ENCODE measurements at regions not wholly inside any gene's neighbourhood (a gene's known extent, or its start where the extent isn't known, plus 50 kb on each side); places are given as distances from the start of the nearest gene placed in this dataset.
"Not testable (repeated sequence)": the region's sequence is repeated elsewhere in the genome, so short reads cannot be mapped to it uniquely, and the experiment has no call there.

DNA sequence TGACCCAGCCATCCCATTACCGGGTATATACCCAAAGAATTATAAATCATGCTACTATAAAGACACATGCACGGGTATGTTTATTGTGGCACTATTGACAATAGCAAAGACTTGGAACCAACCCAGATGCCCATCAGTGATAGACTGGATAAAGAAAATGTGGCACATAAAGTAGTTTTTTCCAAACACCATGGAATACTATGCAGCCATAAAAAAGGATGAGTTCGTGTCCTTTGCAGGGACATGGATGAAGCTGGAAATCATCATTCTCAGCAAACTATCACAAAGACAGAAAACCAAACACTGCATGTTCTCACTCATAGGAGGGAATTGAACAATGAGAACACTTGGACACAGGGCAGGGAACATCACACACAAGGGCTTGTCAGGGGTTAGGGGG lies 1268.9 kb upstream of the NUDT12 start:
- intact Hi-C loops (cut with DNase I); H3K36me3 ChIP-seq (ENCODE audit: control insufficient read depth in 1 of 2, insufficient read depth in 2 of 2, low read length in 1 of 2); H3K4me1 ChIP-seq (ENCODE audit: control insufficient read depth in 1 of 2, insufficient read depth in 2 of 2, low read length in 2 of 2); H3K27ac ChIP-seq (ENCODE audit: low read depth in 1 of 2, low read length in 2 of 2); H3K4me3 ChIP-seq (ENCODE audit: low read length in 2 of 2); ATAC-seq (ENCODE audit: low FRiP score); H3K27me3 ChIP-seq (ENCODE audit: control insufficient read depth in 1 of 2, insufficient read depth in 2 of 2, low read length in 1 of 2); DNase-seq; H3K9me3 ChIP-seq (ENCODE audit: control insufficient read depth, low read length): not testable (repeated sequence)
- 95% methylated on average over 3 of the region's 3 CpGs for WGBS, 2 donors

DNA sequence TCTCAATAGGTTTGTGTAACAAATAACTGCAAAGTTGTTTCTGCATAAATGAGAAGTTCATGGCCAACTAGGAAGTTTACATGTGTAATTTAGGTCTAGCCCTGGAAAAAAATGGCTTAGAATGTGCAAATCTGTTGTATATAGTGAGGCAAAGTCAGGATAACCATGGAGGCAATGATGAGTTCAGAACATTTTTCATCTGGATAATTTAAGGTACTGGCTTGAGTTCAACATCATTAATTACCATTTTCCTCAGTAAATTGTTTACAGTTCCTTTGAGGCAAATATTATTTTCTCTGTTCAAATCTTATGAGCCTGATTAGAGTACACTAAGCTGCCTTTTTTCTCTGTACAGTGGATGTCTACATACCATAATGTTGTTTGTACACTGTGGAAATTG lies 1259.0 kb upstream of the NUDT12 start:
- Histone ChIP-seq H3K4me3 (ENCODE audit: low read length in 2 of 2) (no peak overlapping the region), H3K27me3 (ENCODE audit: control insufficient read depth in 1 of 2, insufficient read depth in 2 of 2, low read length in 1 of 2) (no peaks in the 10 kb centered on the region), H3K36me3 (ENCODE audit: control insufficient read depth in 1 of 2, insufficient read depth in 2 of 2, low read length in 1 of 2) (no peaks in the 10 kb centered on the region), H3K9me3 (ENCODE audit: control insufficient read depth, low read length) (no peaks in the 10 kb centered on the region), H3K4me1 (ENCODE audit: control insufficient read depth in 1 of 2, insufficient read depth in 2 of 2, low read length in 2 of 2) (no peaks in the 10 kb centered on the region), H3K27ac (ENCODE audit: low read depth in 1 of 2, low read length in 2 of 2) (no peak overlapping the region)
- intact Hi-C loops (cut with DNase I): no loop called here
- ATAC-seq (ENCODE audit: low FRiP score) (no peak), DNase-seq (no peak)

DNA sequence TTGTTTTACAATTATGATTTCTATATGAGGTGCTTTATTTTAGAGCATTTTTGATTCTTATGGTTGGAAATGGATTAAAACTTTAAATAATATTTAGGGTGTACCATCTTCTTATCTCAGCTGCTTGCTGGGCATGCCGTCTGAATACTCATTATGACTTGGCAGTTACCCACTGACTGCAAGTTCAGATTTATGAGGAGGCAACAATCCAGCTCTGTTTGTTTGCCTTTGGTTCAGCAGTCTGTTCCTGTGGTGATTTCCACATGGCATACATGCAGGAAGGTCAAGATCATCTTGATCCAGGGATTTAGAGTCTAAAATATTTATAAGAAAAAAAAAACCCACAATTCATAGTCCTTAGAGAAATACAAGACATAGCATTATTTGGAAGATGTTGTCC lies 1254.5 kb upstream of the NUDT12 start:
- Histone ChIP-seq H3K4me1 (ENCODE audit: control insufficient read depth in 1 of 2, insufficient read depth in 2 of 2, low read length in 2 of 2) (no peaks in the 10 kb centered on the region), H3K36me3 (ENCODE audit: control insufficient read depth in 1 of 2, insufficient read depth in 2 of 2, low read length in 1 of 2) (no peaks in the 10 kb centered on the region), H3K9me3 (ENCODE audit: control insufficient read depth, low read length) (no peaks in the 10 kb centered on the region), H3K27ac (ENCODE audit: low read depth in 1 of 2, low read length in 2 of 2) (no peak overlapping the region), H3K4me3 (ENCODE audit: low read length in 2 of 2) (no peak overlapping the region), H3K27me3 (ENCODE audit: control insufficient read depth in 1 of 2, insufficient read depth in 2 of 2, low read length in 1 of 2) (no peaks in the 10 kb centered on the region)
- DNase-seq (no peak), ATAC-seq (ENCODE audit: low FRiP score) (no peak)
- WGBS, 2 donors: 28 to 44% methylated on average over 1 of the region's 1 CpG
- intact Hi-C loops (cut with DNase I): no loop called here

DNA sequence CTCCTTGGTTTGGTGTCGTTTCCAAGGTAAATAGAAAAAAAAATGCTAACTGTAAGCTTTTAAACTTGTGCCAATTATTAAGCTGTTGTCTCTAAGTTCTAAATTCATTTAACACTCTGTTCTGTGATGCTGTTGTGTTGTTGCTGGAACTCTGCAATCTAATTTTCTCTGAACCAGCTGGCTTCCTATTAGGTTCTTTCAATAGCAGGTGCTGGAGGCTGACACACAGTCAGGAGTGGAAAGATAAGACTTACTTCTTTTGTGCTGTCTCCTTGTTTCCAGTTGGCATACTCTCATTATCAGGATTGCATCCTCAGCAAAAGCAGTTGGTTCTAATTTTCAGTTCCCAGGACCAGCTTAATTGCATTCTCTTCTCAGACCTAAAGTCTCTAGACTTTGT lies 1252.6 kb upstream of the NUDT12 start:
- H3K4me1 ChIP-seq (ENCODE audit: control insufficient read depth in 1 of 2, insufficient read depth in 2 of 2, low read length in 2 of 2): no peaks in the 10 kb centered on the region
- H3K36me3 ChIP-seq (ENCODE audit: control insufficient read depth in 1 of 2, insufficient read depth in 2 of 2, low read length in 1 of 2): no peaks in the 10 kb centered on the region
- no peak overlapping the region for H3K27ac ChIP-seq (ENCODE audit: low read depth in 1 of 2, low read length in 2 of 2)
- WGBS, 2 donors: 46 to 48% methylated on average over 1 of the region's 1 CpG
- DNase-seq: no peak
- H3K4me3 ChIP-seq (ENCODE audit: low read length in 2 of 2): no peak overlapping the region
- ATAC-seq (ENCODE audit: low FRiP score): no peak
- intact Hi-C loops (cut with DNase I): no loop called here
- H3K9me3 ChIP-seq (ENCODE audit: control insufficient read depth, low read length): no peaks in the 10 kb centered on the region
- no peaks in the 10 kb centered on the region for H3K27me3 ChIP-seq (ENCODE audit: control insufficient read depth in 1 of 2, insufficient read depth in 2 of 2, low read length in 1 of 2)

DNA sequence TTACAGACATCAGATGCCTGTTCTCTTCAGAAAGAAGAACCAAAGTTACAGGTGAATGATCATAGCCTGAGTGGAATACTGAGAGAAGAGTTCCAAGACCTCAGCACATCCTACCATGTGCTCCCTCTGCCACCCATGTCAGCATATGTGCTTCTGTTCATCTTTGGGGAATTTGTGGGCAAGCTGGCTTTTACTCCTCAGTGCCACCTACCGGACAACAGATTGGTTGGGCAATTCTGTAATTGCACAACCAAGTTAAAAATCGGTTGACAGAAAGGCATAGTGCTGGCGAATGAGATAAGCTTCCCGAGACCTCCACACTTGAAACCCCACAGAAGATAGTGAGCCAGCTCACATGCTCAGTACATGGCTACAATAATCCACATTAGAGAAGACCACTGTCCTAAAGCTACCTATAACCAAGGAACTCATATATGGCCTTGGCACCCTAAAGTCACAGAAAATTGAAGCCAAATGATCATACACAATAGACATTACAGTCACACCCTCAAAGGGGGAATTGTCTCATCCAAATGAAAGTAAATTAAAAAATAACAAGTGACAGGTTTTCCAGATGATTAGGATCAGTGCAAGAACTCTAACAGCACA lies 1238.0 kb upstream of the NUDT12 start:
- no peaks in the 10 kb centered on the region for H3K4me1 ChIP-seq (ENCODE audit: control insufficient read depth in 1 of 2, insufficient read depth in 2 of 2, low read length in 2 of 2)
- no peak overlapping the region for H3K4me3 ChIP-seq (ENCODE audit: low read length in 2 of 2)
- H3K27me3 ChIP-seq (ENCODE audit: control insufficient read depth in 1 of 2, insufficient read depth in 2 of 2, low read length in 1 of 2): no peaks in the 10 kb centered on the region
- H3K27ac ChIP-seq (ENCODE audit: low read depth in 1 of 2, low read length in 2 of 2): no peak overlapping the region
- H3K9me3 ChIP-seq (ENCODE audit: control insufficient read depth, low read length): no peaks in the 10 kb centered on the region
- H3K36me3 ChIP-seq (ENCODE audit: control insufficient read depth in 1 of 2, insufficient read depth in 2 of 2, low read length in 1 of 2): no peaks in the 10 kb centered on the region
- ATAC-seq (ENCODE audit: low FRiP score): no peak
- 78 to 86% methylated on average over 4 of the region's 4 CpGs for WGBS, 2 donors
- no peak for DNase-seq
- intact Hi-C loops (cut with DNase I): no loop called here

DNA sequence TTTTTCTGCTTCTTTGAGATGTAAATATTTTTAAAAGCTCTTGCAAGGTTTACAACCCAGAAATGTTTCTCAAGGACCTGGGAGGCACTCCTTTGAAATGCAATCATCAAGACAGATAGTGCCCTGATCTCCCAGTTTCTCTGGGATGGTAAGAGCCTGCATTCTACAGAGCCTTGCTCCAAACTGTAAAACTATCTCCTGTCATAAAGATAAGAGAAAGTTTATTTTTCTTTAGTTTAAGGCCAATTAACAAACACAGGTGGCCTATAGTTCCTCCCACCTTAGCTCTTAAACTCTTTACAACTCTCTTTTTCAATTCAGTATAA lies 1231.1 kb upstream of the NUDT12 start:
- ATAC-seq (ENCODE audit: low FRiP score) (no peak), DNase-seq (no peak)
- Histone ChIP-seq H3K27me3 (ENCODE audit: control insufficient read depth in 1 of 2, insufficient read depth in 2 of 2, low read length in 1 of 2) (no peaks in the 10 kb centered on the region), H3K4me1 (ENCODE audit: control insufficient read depth in 1 of 2, insufficient read depth in 2 of 2, low read length in 2 of 2) (no peaks in the 10 kb centered on the region), H3K27ac (ENCODE audit: low read depth in 1 of 2, low read length in 2 of 2) (no peak overlapping the region), H3K36me3 (ENCODE audit: control insufficient read depth in 1 of 2, insufficient read depth in 2 of 2, low read length in 1 of 2) (no peaks in the 10 kb centered on the region), H3K4me3 (ENCODE audit: low read length in 2 of 2) (no peak overlapping the region), H3K9me3 (ENCODE audit: control insufficient read depth, low read length) (no peaks in the 10 kb centered on the region)
- intact Hi-C loops (cut with DNase I): no loop called here

DNA sequence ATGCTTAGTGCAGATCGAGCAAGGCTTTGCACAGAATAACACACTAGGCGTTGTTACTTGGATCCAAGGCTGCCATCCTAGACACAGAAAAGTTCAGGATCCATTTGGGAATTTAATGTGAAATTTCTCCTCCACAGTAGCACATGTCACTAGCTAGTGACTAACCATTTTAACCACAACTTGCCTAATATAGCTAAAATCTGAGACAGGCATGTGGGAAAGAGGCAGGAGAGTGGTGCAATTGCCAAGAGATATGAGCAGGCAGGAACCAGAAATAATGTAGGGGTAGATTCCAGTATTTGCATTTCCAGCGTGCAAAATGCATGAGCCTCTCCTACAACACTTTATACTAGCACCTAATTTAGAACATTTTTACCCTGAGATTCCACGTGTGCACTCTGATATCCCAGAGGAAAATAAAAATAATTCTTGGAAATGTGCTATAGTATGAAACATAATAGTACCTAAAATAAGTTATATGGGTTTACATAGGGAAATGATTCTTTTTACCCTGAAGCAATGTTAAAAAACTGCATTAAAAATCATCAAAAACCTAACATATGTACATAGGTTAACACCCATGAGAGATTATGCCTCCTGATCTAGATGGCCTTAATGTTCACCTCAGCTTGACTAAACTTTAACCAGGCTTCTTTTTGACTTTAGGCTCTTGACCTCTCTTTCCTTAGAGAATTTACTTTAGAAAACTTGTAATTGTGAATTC lies 1230.6 kb upstream of the NUDT12 start:
- 67 to 68% methylated on average over 4 of the region's 4 CpGs for WGBS, 2 donors
- no peaks in the 10 kb centered on the region for H3K9me3 ChIP-seq (ENCODE audit: control insufficient read depth, low read length)
- ATAC-seq (ENCODE audit: low FRiP score) (no peak), DNase-seq (no peak)
- no peak overlapping the region for H3K27ac ChIP-seq (ENCODE audit: low read depth in 1 of 2, low read length in 2 of 2)
- intact Hi-C loops (cut with DNase I): no loop called here
- H3K27me3 ChIP-seq (ENCODE audit: control insufficient read depth in 1 of 2, insufficient read depth in 2 of 2, low read length in 1 of 2): no peaks in the 10 kb centered on the region
- no peaks in the 10 kb centered on the region for H3K4me1 ChIP-seq (ENCODE audit: control insufficient read depth in 1 of 2, insufficient read depth in 2 of 2, low read length in 2 of 2)
- no peak overlapping the region for H3K4me3 ChIP-seq (ENCODE audit: low read length in 2 of 2)
- no peaks in the 10 kb centered on the region for H3K36me3 ChIP-seq (ENCODE audit: control insufficient read depth in 1 of 2, insufficient read depth in 2 of 2, low read length in 1 of 2)

DNA sequence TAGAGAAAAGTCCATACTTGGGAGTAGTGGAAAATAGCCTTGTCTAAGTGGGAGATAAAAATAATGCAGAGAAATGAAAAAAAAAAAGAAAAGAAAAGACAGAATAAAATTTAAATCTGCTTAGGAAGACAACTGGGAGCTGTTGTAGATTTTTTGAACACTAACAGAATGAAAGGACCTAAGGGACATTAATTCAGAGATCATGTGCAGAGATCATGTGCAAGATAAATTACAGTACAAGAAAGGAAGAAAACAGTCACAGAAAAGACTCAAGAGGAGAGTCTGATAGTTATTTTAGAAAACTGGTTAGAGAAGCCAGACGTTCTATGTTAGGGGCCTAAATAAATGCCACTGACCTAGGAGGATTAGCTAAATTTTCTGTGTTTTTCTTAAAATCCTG lies 1226.8 kb upstream of the NUDT12 start:
- ATAC-seq (ENCODE audit: low FRiP score) (no peak), DNase-seq (no peak)
- Histone ChIP-seq H3K27ac (ENCODE audit: low read depth in 1 of 2, low read length in 2 of 2) (no peak overlapping the region), H3K4me1 (ENCODE audit: control insufficient read depth in 1 of 2, insufficient read depth in 2 of 2, low read length in 2 of 2) (no peaks in the 10 kb centered on the region), H3K9me3 (ENCODE audit: control insufficient read depth, low read length) (peaks cover 2% of the 10 kb centered on the region), H3K27me3 (ENCODE audit: control insufficient read depth in 1 of 2, insufficient read depth in 2 of 2, low read length in 1 of 2) (no peaks in the 10 kb centered on the region), H3K4me3 (ENCODE audit: low read length in 2 of 2) (no peak overlapping the region), H3K36me3 (ENCODE audit: control insufficient read depth in 1 of 2, insufficient read depth in 2 of 2, low read length in 1 of 2) (no peaks in the 10 kb centered on the region)
- intact Hi-C loops (cut with DNase I): no loop called here
- 6 to 8% methylated on average over 1 of the region's 1 CpG for WGBS, 2 donors

DNA sequence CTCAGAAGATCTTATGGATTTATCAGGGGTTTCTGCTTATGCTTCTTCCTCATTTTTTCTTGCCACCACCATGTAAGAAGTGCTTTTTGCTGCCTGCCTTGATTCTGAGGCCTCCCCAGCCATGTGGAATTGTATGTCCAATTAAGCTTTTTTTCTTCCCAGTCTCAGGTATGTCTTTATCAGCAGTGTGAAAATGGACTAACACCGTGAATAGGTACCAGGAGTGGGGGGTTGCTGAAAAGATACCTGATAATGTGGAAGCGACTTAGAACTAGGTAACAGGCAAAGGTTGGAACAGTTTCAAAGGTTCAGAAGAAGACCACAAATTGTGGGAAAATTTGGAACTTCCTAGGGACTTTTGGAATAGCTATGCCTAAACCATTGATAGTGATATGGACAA lies 1222.5 kb upstream of the NUDT12 start:
- no peaks in the 10 kb centered on the region for H3K4me1 ChIP-seq (ENCODE audit: control insufficient read depth in 1 of 2, insufficient read depth in 2 of 2, low read length in 2 of 2)
- H3K4me3 ChIP-seq (ENCODE audit: low read length in 2 of 2): no peak overlapping the region

More for the DNA sequence above, 1222.5 kb upstream of the NUDT12 start:
- H3K27me3 ChIP-seq (ENCODE audit: control insufficient read depth in 1 of 2, insufficient read depth in 2 of 2, low read length in 1 of 2): no peaks in the 10 kb centered on the region
- peaks cover 2% of the 10 kb centered on the region for H3K9me3 ChIP-seq (ENCODE audit: control insufficient read depth, low read length)
- no peak for DNase-seq
- no peak for ATAC-seq (ENCODE audit: low FRiP score)
- WGBS, 2 donors: 97% methylated on average over 2 of the region's 2 CpGs
- H3K27ac ChIP-seq (ENCODE audit: low read depth in 1 of 2, low read length in 2 of 2): no peak overlapping the region
- H3K36me3 ChIP-seq (ENCODE audit: control insufficient read depth in 1 of 2, insufficient read depth in 2 of 2, low read length in 1 of 2): no peaks in the 10 kb centered on the region
- intact Hi-C loops (cut with DNase I): no loop called here

Data from aorta (tissue), 5 donors.